B cell (primary cell): ENCODE measurements at regions not wholly inside any gene's neighbourhood (a gene's known extent, or its start where the extent isn't known, plus 50 kb on each side); places are given as distances from the start of the nearest gene placed in this dataset. TPM values are rescaled to one million over a fixed set of nuclear protein-coding genes. Genes with fewer than 3 reads are reported as not detected.

Experiments used
- ATAC-seq: fragments of 200-7000 bp; cut with Tn5 transposase; one replicate; pipeline ENCODE4 v1.10.0; 2021; ENCODE audit warnings: low read depth, mild to moderate bottlenecking, moderate number of reproducible peaks, moderate library complexity
- CTCF ChIA-PET: fragments of 350-600 bp; sonication (Branson Sonifier 250); formaldehyde crosslinking; loops from one replicate; lab custom pipeline; 2021; ENCODE audit warnings: antibody characterized with exemption, inconsistent platforms; lab: Charles Lee
- POLR2A ChIA-PET: fragments of 350-600 bp; sonication (Branson Sonifier 250); formaldehyde crosslinking; loops from one replicate; lab custom pipeline; 2021; ENCODE audit warnings: antibody characterized with exemption; lab: Charles Lee
- DNase-seq: peaks from one replicate; pipeline ENCODE4 v3.0.0; 2013
- H2AFZ ChIP-seq: 2 replicates; pipeline ENCODE4 v1.6.1; 2012; ENCODE audit warnings: mild to moderate bottlenecking, low read depth, low read length; ENCODE audit not compliant: insufficient read depth, poor library complexity, severe bottlenecking
- H3K27ac ChIP-seq, 2 donors: 1 replicate in 1 of 2; 2 replicates in 1 of 2; pipeline ENCODE4 v1.5.1; 2012 to 2013; ENCODE audit warnings: low read length in 2 of 2, mild to moderate bottlenecking in 2 of 2, moderate library complexity in 1 of 2
- H3K27me3 ChIP-seq, 4 experiments: fragments of 200-600 bp in 1 of 4; sonication (generic) in 1 of 4; replicated peaks in 1 of 4; 1 replicate in 2 of 4; 2 replicates in 2 of 4; pipeline versions ENCODE4 v1.6.1 to v1.7.0; 2013 to 2016; ENCODE audit warnings: low read length in 3 of 4, mild to moderate bottlenecking in 2 of 4, mixed read lengths in 1 of 4, moderate library complexity in 1 of 4; ENCODE audit not compliant: insufficient read depth in 4 of 4, control insufficient read depth in 3 of 4; ENCODE audit errors: control extremely low read depth in 1 of 4
- H3K36me3 ChIP-seq, 2 experiments: replicated peaks in 1 of 2; 1 replicate in 1 of 2; 2 replicates in 1 of 2; pipeline versions ENCODE4 v1.6.1 to v1.7.1; 2013; ENCODE audit warnings: low read length in 1 of 2; ENCODE audit not compliant: insufficient read depth in 2 of 2, control insufficient read depth in 1 of 2; ENCODE audit errors: control extremely low read depth in 1 of 2, extremely low read depth in 1 of 2
- H3K4me1 ChIP-seq, 2 donors: fragments of 200-600 bp in 1 of 2; sonication (generic) in 1 of 2; 1 replicate in 1 of 2; 2 replicates in 1 of 2; pipeline versions ENCODE4 v1.5.1 to v1.6.1; 2013 to 2017; ENCODE audit warnings: low read length in 2 of 2; ENCODE audit not compliant: control insufficient read depth in 2 of 2, insufficient read depth in 2 of 2
- H3K4me2 ChIP-seq: replicated peaks from 2 replicates; pipeline ENCODE3; 2012; ENCODE audit warnings: mild to moderate bottlenecking, low read depth, low read length; ENCODE audit not compliant: poor library complexity, severe bottlenecking
- H3K4me3 ChIP-seq, 5 experiments: fragments of 200-600 bp in 1 of 5; sonication (generic) in 1 of 5; 1 replicate in 3 of 5; 2 replicates in 2 of 5; pipeline versions ENCODE4 v1.5.1 to v1.7.0; 2011 to 2016; ENCODE audit warnings: low read length in 4 of 5, mild to moderate bottlenecking in 4 of 5, low read depth in 2 of 5, control low read depth in 1 of 5, moderate library complexity in 1 of 5; ENCODE audit not compliant: insufficient read depth in 1 of 5; ENCODE audit errors: control extremely low read depth in 1 of 5, extremely low read depth in 1 of 5
- H3K79me2 ChIP-seq: fragments of 200-600 bp; sonication (generic); one replicate; pipeline ENCODE4 v1.6.0; 2016; ENCODE audit warnings: low read length; ENCODE audit not compliant: control insufficient read depth, insufficient read depth
- H3K9ac ChIP-seq: fragments of 200-600 bp; sonication (generic); 2 replicates; pipeline ENCODE4 v1.6.1; 2017; ENCODE audit warnings: mild to moderate bottlenecking, low read length, moderate library complexity
- H3K9me3 ChIP-seq, 3 donors: one replicate each; pipeline versions ENCODE4 v1.6.1 to v1.7.1; 2013; ENCODE audit warnings: low read length in 2 of 3; ENCODE audit not compliant: control insufficient read depth in 2 of 3, insufficient read depth in 1 of 3; ENCODE audit errors: control extremely low read depth in 1 of 3
- H4K20me1 ChIP-seq: 2 replicates; pipeline ENCODE4 v1.6.0; 2012; ENCODE audit warnings: mild to moderate bottlenecking, low read length; ENCODE audit not compliant: insufficient read depth, control insufficient read depth, poor library complexity, severe bottlenecking
- H3K27ac Mint-ChIP-seq: one replicate; pipeline ENCODE4 v1.8.0; 2021; ENCODE audit warnings: mixed read lengths
- H3K27me3 Mint-ChIP-seq: one replicate; pipeline ENCODE4 v1.8.0; 2021; ENCODE audit warnings: mixed read lengths
- H3K4me1 Mint-ChIP-seq: one replicate; pipeline ENCODE4 v1.8.0; 2021; ENCODE audit warnings: mixed read lengths
- H3K4me3 Mint-ChIP-seq: one replicate; pipeline ENCODE4 v1.8.0; 2021; ENCODE audit warnings: mixed read lengths
- H3K9me3 Mint-ChIP-seq: one replicate; pipeline ENCODE4 v1.8.0; 2022; ENCODE audit warnings: mixed read lengths; ENCODE audit not compliant: insufficient read depth
- EZH2 ChIP-seq: IDR thresholded peaks from 2 replicates; pipeline ENCODE4 v1.6.1; 2012; ENCODE audit warnings: borderline replicate concordance, low read depth, mild to moderate bottlenecking, moderate library complexity, low read length; ENCODE audit not compliant: insufficient read depth, poor library complexity, severe bottlenecking
- WGBS: methylation state at CpG from one replicate; pipeline ENCODE4 v1.1.5; 2013; ENCODE audit warnings: missing lambda C conversion rate; ENCODE audit not compliant: insufficient coverage; 5-methylcytosine and 5-hydroxymethylcytosine counted together
- intact Hi-C: fragments of 100-400 bp; cut with micrococcal nuclease; formaldehyde crosslinking; loops from one replicate; pipeline ENCODE4 v1.10.0; 2022
- small RNA-seq: library from RNA; depleted of rRNA; stranded (forward); fragments of <200 nt; gene quantifications from one replicate; pipeline ENCODE3, GENCODE V24; 2012; ENCODE audit warnings: low replicate concordance, low read depth; ENCODE audit not compliant: insufficient read length
- TF ChIP-seq, protein P1 (sequence below): fragments of 200-600 bp; IDR thresholded peaks from one replicate; pipeline ENCODE4 v1.8.0; 2022; ENCODE audit warnings: antibody characterized with exemption, mild to moderate bottlenecking

GRCh38 chr9:72415948-72416347, 50.9 kb upstream of the ZFAND5 start:
- POLR2A ChIA-PET: no interaction called here

GRCh38 chr9:72415163-72415562, 50.2 kb upstream of the ZFAND5 start:
- H3K9me3 ChIP-seq: no peaks in the 10 kb centered on the region
- no peak for DNase-seq
- CTCF ChIA-PET: interaction anchor here (0.6 kb wide), 1 partner anchor 106 kb away, joined by 3 read pairs; no protein-coding TSS in a partner anchor
- H3K27me3 ChIP-seq: no peaks in the 10 kb centered on the region
- Mint-ChIP-seq H3K4me3 (no peak overlapping the region), H3K4me1 (no peaks in the 10 kb centered on the region), H3K27me3 (no peaks in the 10 kb centered on the region), H3K27ac (no peak overlapping the region), H3K9me3 (no peaks in the 10 kb centered on the region)
- POLR2A ChIA-PET: no interaction called here
- no peaks in the 10 kb centered on the region for H3K4me1 ChIP-seq
- no peak for TF ChIP-seq EZH2
- TF ChIP-seq, protein P1, sequence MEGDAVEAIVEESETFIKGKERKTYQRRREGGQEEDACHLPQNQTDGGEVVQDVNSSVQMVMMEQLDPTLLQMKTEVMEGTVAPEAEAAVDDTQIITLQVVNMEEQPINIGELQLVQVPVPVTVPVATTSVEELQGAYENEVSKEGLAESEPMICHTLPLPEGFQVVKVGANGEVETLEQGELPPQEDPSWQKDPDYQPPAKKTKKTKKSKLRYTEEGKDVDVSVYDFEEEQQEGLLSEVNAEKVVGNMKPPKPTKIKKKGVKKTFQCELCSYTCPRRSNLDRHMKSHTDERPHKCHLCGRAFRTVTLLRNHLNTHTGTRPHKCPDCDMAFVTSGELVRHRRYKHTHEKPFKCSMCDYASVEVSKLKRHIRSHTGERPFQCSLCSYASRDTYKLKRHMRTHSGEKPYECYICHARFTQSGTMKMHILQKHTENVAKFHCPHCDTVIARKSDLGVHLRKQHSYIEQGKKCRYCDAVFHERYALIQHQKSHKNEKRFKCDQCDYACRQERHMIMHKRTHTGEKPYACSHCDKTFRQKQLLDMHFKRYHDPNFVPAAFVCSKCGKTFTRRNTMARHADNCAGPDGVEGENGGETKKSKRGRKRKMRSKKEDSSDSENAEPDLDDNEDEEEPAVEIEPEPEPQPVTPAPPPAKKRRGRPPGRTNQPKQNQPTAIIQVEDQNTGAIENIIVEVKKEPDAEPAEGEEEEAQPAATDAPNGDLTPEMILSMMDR: no peak
- no peaks in the 10 kb centered on the region for H3K36me3 ChIP-seq
- H4K20me1 ChIP-seq: no peaks in the 10 kb centered on the region
- no peaks in the 10 kb centered on the region for H3K79me2 ChIP-seq
- no peak overlapping the region for H3K27ac ChIP-seq
- no peak overlapping the region for H2AFZ ChIP-seq
- H3K4me2 ChIP-seq: no peak overlapping the region
- no peak for ATAC-seq
- H3K4me3 ChIP-seq: no peak overlapping the region
- intact Hi-C loops: no loop called here
- no peak overlapping the region for H3K9ac ChIP-seq

More at GRCh38 chr9:72415948-72416347, 50.9 kb upstream of the ZFAND5 start:
- no peaks in the 10 kb centered on the region for H3K9me3 Mint-ChIP-seq
- H3K27ac Mint-ChIP-seq: no peak overlapping the region
- H4K20me1 ChIP-seq: no peaks in the 10 kb centered on the region
- WGBS: 90% methylated on average over 2 of the region's 2 CpGs
- intact Hi-C loops: no loop called here
- H3K27me3 ChIP-seq: no peaks in the 10 kb centered on the region
- H3K9ac ChIP-seq: no peak overlapping the region
- H3K4me1 ChIP-seq: no peaks in the 10 kb centered on the region
- TF ChIP-seq, protein P1: no peak
- TF ChIP-seq EZH2: no peak
- H3K27me3 Mint-ChIP-seq: no peaks in the 10 kb centered on the region
- H3K4me2 ChIP-seq: no peak overlapping the region
- H3K4me1 Mint-ChIP-seq: no peaks in the 10 kb centered on the region
- no peak overlapping the region for H3K27ac ChIP-seq
- no peaks in the 10 kb centered on the region for H3K36me3 ChIP-seq
- no peak overlapping the region for H2AFZ ChIP-seq
- no peaks in the 10 kb centered on the region for H3K9me3 ChIP-seq
- H3K4me3 Mint-ChIP-seq: no peak overlapping the region
- no peak for DNase-seq
- no peaks in the 10 kb centered on the region for H3K79me2 ChIP-seq
- no peak for ATAC-seq
- H3K4me3 ChIP-seq: no peak overlapping the region
- CTCF ChIA-PET: no interaction called here

Small RNAs in the stretch of these regions (small RNA-seq; reads per million reads assigned to genes)
- not detected for gene AL445646.1
